H9 (cell line): ENCODE measurements at regions not wholly inside any gene's neighbourhood (a gene's known extent, or its start where the extent isn't known, plus 50 kb on each side); places are given as distances from the start of the nearest gene placed in this dataset.

Experiments
- DNase-seq: peaks from one replicate; pipeline ENCODE4 v3.0.0-alpha.2; 2017
- H2AFZ ChIP-seq: one replicate; pipeline ENCODE4 v1.6.1; 2013; ENCODE audit warnings: mild to moderate bottlenecking, low read length, control low read depth, moderate library complexity
- H2AK5ac ChIP-seq: 2 replicates; pipeline ENCODE4 v1.6.1; 2013; ENCODE audit warnings: low read length, control low read depth, mixed read lengths; ENCODE audit not compliant: insufficient read length
- H2BK120ac ChIP-seq: one replicate; pipeline ENCODE4 v1.6.1; 2013; ENCODE audit warnings: low read depth, mild to moderate bottlenecking, low read length, control low read depth, inconsistent platforms; ENCODE audit not compliant: poor library complexity, severe bottlenecking
- H2BK12ac ChIP-seq: 2 replicates; pipeline ENCODE4 v1.6.1; 2013; ENCODE audit warnings: low read length, control low read depth, mixed read lengths, low read depth; ENCODE audit not compliant: insufficient read length
- H2BK15ac ChIP-seq: 2 replicates; pipeline ENCODE4 v1.6.1; 2013; ENCODE audit warnings: low read depth, low read length, control low read depth
- H2BK20ac ChIP-seq: one replicate; pipeline ENCODE4 v1.6.1; 2013; ENCODE audit warnings: low read depth, mild to moderate bottlenecking, low read length, control low read depth, inconsistent platforms; ENCODE audit not compliant: poor library complexity, severe bottlenecking
- H2BK5ac ChIP-seq: 2 replicates; pipeline ENCODE4 v1.6.1; 2013; ENCODE audit warnings: low read length, control low read depth, mixed read lengths; ENCODE audit not compliant: insufficient read length
- H3K14ac ChIP-seq: 2 replicates; pipeline ENCODE4 v1.6.1; 2013; ENCODE audit warnings: low read length, control low read depth; ENCODE audit not compliant: insufficient read depth
- H3K18ac ChIP-seq: 2 replicates; pipeline ENCODE4 v1.6.1; 2013; ENCODE audit warnings: low read depth, mild to moderate bottlenecking, mixed read lengths, low read length, control low read depth; ENCODE audit not compliant: insufficient read length
- H3K23ac ChIP-seq: 2 replicates; pipeline ENCODE4 v1.6.1; 2013; ENCODE audit warnings: low read length, control low read depth, mixed read lengths, low read depth; ENCODE audit not compliant: insufficient read length
- H3K23me2 ChIP-seq: 2 replicates; pipeline ENCODE4 v1.6.1; 2013; ENCODE audit warnings: low read depth, mild to moderate bottlenecking, mixed read lengths, low read length, control low read depth; ENCODE audit not compliant: insufficient read length, poor library complexity, severe bottlenecking
- H3K27ac ChIP-seq: 2 replicates; pipeline ENCODE4 v1.5.1; 2013; ENCODE audit warnings: low read length, control low read depth, mixed read lengths, low read depth; ENCODE audit not compliant: insufficient read length
- H3K27me3 ChIP-seq: 2 replicates; pipeline ENCODE4 v1.6.1; 2013; ENCODE audit warnings: low read length, control low read depth, inconsistent platforms; ENCODE audit not compliant: insufficient read depth
- H3K4ac ChIP-seq: 2 replicates; pipeline ENCODE4 v1.6.1; 2013; ENCODE audit warnings: low read depth, mild to moderate bottlenecking, control low read depth, inconsistent platforms, low read length, moderate library complexity
- H3K4me1 ChIP-seq: 2 replicates; pipeline ENCODE4 v1.6.1; 2013; ENCODE audit warnings: low read length, control low read depth, inconsistent platforms; ENCODE audit not compliant: insufficient read depth
- H3K4me2 ChIP-seq: 2 replicates; pipeline ENCODE4 v1.6.1; 2013; ENCODE audit warnings: low read length, control low read depth, mixed read lengths; ENCODE audit not compliant: insufficient read length, insufficient read depth
- H3K56ac ChIP-seq: 2 replicates; pipeline ENCODE4 v1.6.1; 2013; ENCODE audit warnings: low read depth, mild to moderate bottlenecking, mixed read lengths, low read length, control low read depth; ENCODE audit not compliant: insufficient read length
- H3K79me1 ChIP-seq: 2 replicates; pipeline ENCODE4 v1.6.1; 2013; ENCODE audit warnings: low read depth, mild to moderate bottlenecking, moderate library complexity, low read length, control low read depth, inconsistent platforms; ENCODE audit not compliant: insufficient read depth, poor library complexity, severe bottlenecking
- H3K79me2 ChIP-seq: 2 replicates; pipeline ENCODE4 v1.6.1; 2013; ENCODE audit warnings: low read length, control low read depth, inconsistent platforms; ENCODE audit not compliant: insufficient read depth
- H3K9ac ChIP-seq: 2 replicates; pipeline ENCODE4 v1.6.1; 2013; ENCODE audit warnings: low read length, control low read depth, mixed read lengths; ENCODE audit not compliant: insufficient read length; ENCODE audit errors: extremely low read depth
- H3K9me3 ChIP-seq: one replicate; pipeline ENCODE4 v1.6.1; 2013; ENCODE audit warnings: low read depth, low read length, inconsistent platforms; ENCODE audit not compliant: control insufficient read depth
- H3T11ph ChIP-seq: one replicate; pipeline ENCODE4 v1.6.1; 2013; ENCODE audit warnings: mild to moderate bottlenecking, low read length, control low read depth, inconsistent platforms
- H4K20me1 ChIP-seq: one replicate; pipeline ENCODE4 v1.6.1; 2013; ENCODE audit not compliant: control insufficient read depth, insufficient read length, insufficient read depth
- H4K5ac ChIP-seq: 2 replicates; pipeline ENCODE4 v1.6.1; 2013; ENCODE audit warnings: low read depth, mild to moderate bottlenecking, mixed read lengths, low read length, control low read depth; ENCODE audit not compliant: insufficient read length
- H4K8ac ChIP-seq: replicated peaks from 2 replicates; pipeline ENCODE4 v1.6.1; 2013; ENCODE audit warnings: low read length, control low read depth, mixed read lengths, low read depth; ENCODE audit not compliant: insufficient read length
- H4K91ac ChIP-seq: 2 replicates; pipeline ENCODE4 v1.6.1; 2013; ENCODE audit warnings: low read depth, mild to moderate bottlenecking, moderate library complexity, mixed read lengths, low read length, control low read depth; ENCODE audit not compliant: insufficient read length
- H3K27ac Mint-ChIP-seq, 3 experiments: 2 replicates in 2 of 3; 3 replicates in 1 of 3; pipeline ENCODE4 v1.8.0; 2020 to 2021; ENCODE audit warnings: mixed read lengths in 3 of 3, mild to moderate bottlenecking in 1 of 3, moderate library complexity in 1 of 3
- H3K27me3 Mint-ChIP-seq: 2 replicates; pipeline ENCODE4 v1.8.0; 2021; ENCODE audit warnings: low read depth, mild to moderate bottlenecking, moderate library complexity, mixed read lengths
- H3K36me3 Mint-ChIP-seq, 3 experiments: 2 replicates in 2 of 3; 3 replicates in 1 of 3; pipeline ENCODE4 v1.8.0; 2020 to 2021; ENCODE audit warnings: low read depth in 3 of 3, mixed read lengths in 3 of 3; ENCODE audit not compliant: insufficient read depth in 1 of 3
- H3K4me1 Mint-ChIP-seq, 2 experiments: 2 replicates each; pipeline ENCODE4 v1.8.0; 2020; ENCODE audit warnings: mixed read lengths in 2 of 2
- H3K4me3 Mint-ChIP-seq, 2 experiments: 2 replicates in 1 of 2; 3 replicates in 1 of 2; pipeline ENCODE4 v1.8.0; 2020 to 2021; ENCODE audit warnings: mild to moderate bottlenecking in 2 of 2, mixed read lengths in 2 of 2, moderate library complexity in 1 of 2
- H3K9me3 Mint-ChIP-seq, 2 experiments: 2 replicates in 1 of 2; 3 replicates in 1 of 2; pipeline ENCODE4 v1.8.0; 2020; ENCODE audit warnings: mild to moderate bottlenecking in 2 of 2, mixed read lengths in 2 of 2, moderate library complexity in 1 of 2
- WGBS: extraction: QIAGEN DNeasy Blood & Tissue Kit; methylation state at CpG from one replicate; pipeline ENCODE4 v1.1.7; 2013; ENCODE audit warnings: missing lambda C conversion rate, low lambda C conversion rate, mixed read lengths; ENCODE audit not compliant: insufficient read length; ENCODE audit errors: extremely low coverage; 5-methylcytosine and 5-hydroxymethylcytosine counted together
- TF ChIP-seq, protein P1 (sequence below): fragments of 200-600 bp; sonication (generic); conservative IDR thresholded peaks from 3 replicates; pipeline ENCODE4 v1.8.0; 2021; ENCODE audit warnings: antibody characterized with exemption, mild to moderate bottlenecking

DNA sequence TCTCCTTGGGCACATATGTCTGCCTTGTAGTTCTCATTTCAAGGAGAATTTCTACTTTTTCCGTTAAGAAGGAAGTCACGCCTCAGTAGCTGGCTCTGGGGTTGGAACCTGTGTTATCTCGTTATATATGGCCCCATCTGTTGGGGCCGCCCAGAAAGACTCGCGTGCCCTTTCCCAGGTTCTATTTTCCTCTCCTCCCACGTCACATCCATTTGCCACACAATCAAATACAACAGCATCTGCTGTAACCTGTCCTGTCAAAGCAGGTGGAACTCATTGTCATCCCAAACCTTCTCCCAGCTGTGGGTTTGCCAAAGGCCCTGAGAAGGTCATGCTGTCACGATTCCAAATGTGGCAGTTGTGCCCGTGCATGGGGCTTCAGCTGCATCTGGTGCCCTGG, 213.1 kb upstream of the ZBED5 start:
- no peak overlapping the region for H3K27ac ChIP-seq
- no peak for DNase-seq
- no peak overlapping the region for H4K91ac ChIP-seq
- H3K79me1 ChIP-seq: no peaks in the 10 kb centered on the region
- H3K56ac ChIP-seq: no peak overlapping the region
- no peak overlapping the region for H3K23ac ChIP-seq
- H3K4me3 Mint-ChIP-seq: no peak overlapping the region
- no peak overlapping the region for H2AFZ ChIP-seq
- peaks cover 11% of the 10 kb centered on the region; the same call in 1 of the 2 replicates for H3K4me1 ChIP-seq
- no peak overlapping the region for H3K4ac ChIP-seq
- H2AK5ac ChIP-seq: no peak overlapping the region
- H3K9me3 Mint-ChIP-seq: no peaks in the 10 kb centered on the region
- no peaks in the 10 kb centered on the region for H3K27me3 ChIP-seq
- H2BK5ac ChIP-seq: no peak overlapping the region
- H3K27ac Mint-ChIP-seq: peak overlapping the region in 1 of 3 experiments; percentile 21; a peak in 2 of 7 replicates
- no peaks in the 10 kb centered on the region for H3K23me2 ChIP-seq
- TF ChIP-seq, protein P1, sequence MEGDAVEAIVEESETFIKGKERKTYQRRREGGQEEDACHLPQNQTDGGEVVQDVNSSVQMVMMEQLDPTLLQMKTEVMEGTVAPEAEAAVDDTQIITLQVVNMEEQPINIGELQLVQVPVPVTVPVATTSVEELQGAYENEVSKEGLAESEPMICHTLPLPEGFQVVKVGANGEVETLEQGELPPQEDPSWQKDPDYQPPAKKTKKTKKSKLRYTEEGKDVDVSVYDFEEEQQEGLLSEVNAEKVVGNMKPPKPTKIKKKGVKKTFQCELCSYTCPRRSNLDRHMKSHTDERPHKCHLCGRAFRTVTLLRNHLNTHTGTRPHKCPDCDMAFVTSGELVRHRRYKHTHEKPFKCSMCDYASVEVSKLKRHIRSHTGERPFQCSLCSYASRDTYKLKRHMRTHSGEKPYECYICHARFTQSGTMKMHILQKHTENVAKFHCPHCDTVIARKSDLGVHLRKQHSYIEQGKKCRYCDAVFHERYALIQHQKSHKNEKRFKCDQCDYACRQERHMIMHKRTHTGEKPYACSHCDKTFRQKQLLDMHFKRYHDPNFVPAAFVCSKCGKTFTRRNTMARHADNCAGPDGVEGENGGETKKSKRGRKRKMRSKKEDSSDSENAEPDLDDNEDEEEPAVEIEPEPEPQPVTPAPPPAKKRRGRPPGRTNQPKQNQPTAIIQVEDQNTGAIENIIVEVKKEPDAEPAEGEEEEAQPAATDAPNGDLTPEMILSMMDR: no peak
- no peaks in the 10 kb centered on the region for H4K20me1 ChIP-seq
- H3K4me1 Mint-ChIP-seq: peaks cover 51 to 68% of the 10 kb centered on the region in 2 experiments
- H3K18ac ChIP-seq: no peak overlapping the region
- H3K36me3 Mint-ChIP-seq: no peaks in the 10 kb centered on the region
- H3K9ac ChIP-seq: no peak overlapping the region
- H3K14ac ChIP-seq: no peak overlapping the region
- H3K27me3 Mint-ChIP-seq: peaks cover 1% of the 10 kb centered on the region; the same call in 1 of the 2 replicates
- no peak overlapping the region for H2BK12ac ChIP-seq
- no peak overlapping the region for H2BK120ac ChIP-seq
- no peak overlapping the region for H4K5ac ChIP-seq
- no peak overlapping the region for H3K4me2 ChIP-seq
- no CpG with 5 or more reads among the region's 9 CpGs for WGBS
- no peak overlapping the region for H3T11ph ChIP-seq
- no peak overlapping the region for H2BK20ac ChIP-seq
- no peaks in the 10 kb centered on the region for H3K9me3 ChIP-seq
- H3K79me2 ChIP-seq: no peaks in the 10 kb centered on the region
- no peak overlapping the region for H2BK15ac ChIP-seq
- H4K8ac ChIP-seq: no peak overlapping the region
